SK-N-SH treated with all-trans-retinoic acid at 6 μM for 48 hours (cell line): ENCODE measurements at regions not wholly inside any gene's neighbourhood (a gene's known extent, or its start where the extent isn't known, plus 50 kb on each side); places are given as distances from the start of the nearest gene placed in this dataset.

ENCODE experiments used
- ATAC-seq: fragments of 200-7000 bp; cut with Tn5 transposase; 3 replicates; pipeline ENCODE4 v1.9.1; 2020; ENCODE audit warnings: mild to moderate bottlenecking, moderate library complexity
- ARNTL ChIP-seq: fragments of 450-650 bp; formaldehyde crosslinking; IDR thresholded peaks from 2 replicates; pipeline ENCODE4 v1.5.0; 2020; ENCODE audit warnings: low read depth, mild to moderate bottlenecking, moderate library complexity, borderline replicate concordance
- BACH2 ChIP-seq: fragments of 250-450 bp; sonication (Bioruptor Pico); IDR thresholded peaks from 2 replicates; pipeline ENCODE4 v1.9.0; 2021; ENCODE audit warnings: mild to moderate bottlenecking, borderline replicate concordance
- CREB5 ChIP-seq: fragments of 250-450 bp; sonication (Bioruptor Pico); IDR thresholded peaks from 2 replicates; pipeline ENCODE4 v1.5.1; 2020; ENCODE audit warnings: low read depth, mild to moderate bottlenecking, moderate library complexity
- CSDC2 ChIP-seq: fragments of 250-450 bp; sonication (Bioruptor Pico); IDR thresholded peaks from 2 replicates; pipeline ENCODE4 v1.5.0; 2020; ENCODE audit warnings: mild to moderate bottlenecking, moderate library complexity
- ESRRG ChIP-seq: fragments of 250-450 bp; sonication (Bioruptor Pico); IDR thresholded peaks from 2 replicates; pipeline ENCODE4 v1.6.1; 2021; ENCODE audit warnings: mild to moderate bottlenecking
- GLIS3 ChIP-seq: fragments of 250-450 bp; sonication (Bioruptor Pico); IDR thresholded peaks from 2 replicates; pipeline ENCODE4 v1.5.0; 2020; ENCODE audit warnings: mild to moderate bottlenecking, moderate library complexity
- ISL1 ChIP-seq: fragments of 250-450 bp; sonication (Bioruptor Pico); IDR thresholded peaks from 2 replicates; pipeline ENCODE4 v2.1.2; 2022; ENCODE audit warnings: mild to moderate bottlenecking, moderate library complexity
- OSR1 ChIP-seq: fragments of 250-450 bp; sonication (Bioruptor Pico); IDR thresholded peaks from 2 replicates; pipeline ENCODE4 v1.8.0; 2022; ENCODE audit warnings: moderate library complexity, mild to moderate bottlenecking, inconsistent platforms
- POU6F1 ChIP-seq: fragments of 250-450 bp; sonication (Bioruptor Pico); IDR thresholded peaks from 2 replicates; pipeline ENCODE4 v1.8.0; 2021; ENCODE audit warnings: low read depth, mild to moderate bottlenecking, moderate library complexity, borderline replicate concordance
- PPARA ChIP-seq: fragments of 250-450 bp; sonication (Bioruptor Pico); IDR thresholded peaks from 2 replicates; pipeline ENCODE4 v1.5.0; 2020; ENCODE audit warnings: mild to moderate bottlenecking, borderline replicate concordance
- RARB ChIP-seq: fragments of 250-450 bp; sonication (Bioruptor Pico); IDR thresholded peaks from 2 replicates; pipeline ENCODE4 v1.8.0; 2021; ENCODE audit warnings: mild to moderate bottlenecking, moderate library complexity
- SNAI2 ChIP-seq: fragments of 250-450 bp; sonication (Bioruptor Pico); IDR thresholded peaks from 2 replicates; pipeline ENCODE4 v1.5.0; 2020; ENCODE audit warnings: mild to moderate bottlenecking, moderate library complexity
- TCF4 ChIP-seq: fragments of 250-450 bp; sonication (Bioruptor Pico); IDR thresholded peaks from 2 replicates; pipeline ENCODE4 v1.8.0; 2021; ENCODE audit warnings: mild to moderate bottlenecking, moderate library complexity, borderline replicate concordance
- TOX ChIP-seq: fragments of 250-450 bp; sonication (Bioruptor Pico); IDR thresholded peaks from 2 replicates; pipeline ENCODE4 v1.8.0; 2021; ENCODE audit warnings: mild to moderate bottlenecking, moderate library complexity, borderline replicate concordance
- ZC3H10 ChIP-seq: fragments of 250-450 bp; sonication (Bioruptor Pico); IDR thresholded peaks from 2 replicates; pipeline ENCODE4 v1.5.1; 2021; ENCODE audit warnings: mild to moderate bottlenecking, moderate library complexity
- ZFP3 ChIP-seq: fragments of 250-450 bp; sonication (Bioruptor Pico); IDR thresholded peaks from 2 replicates; pipeline ENCODE4 v1.5.0; 2020; ENCODE audit warnings: mild to moderate bottlenecking, moderate library complexity
- ZNF565 ChIP-seq: fragments of 450-650 bp; formaldehyde crosslinking; conservative IDR thresholded peaks from 2 replicates; pipeline ENCODE4 v1.5.0; 2020; ENCODE audit warnings: low read depth, mild to moderate bottlenecking, moderate library complexity
- ZNF70 ChIP-seq: fragments of 450-650 bp; formaldehyde crosslinking; IDR thresholded peaks from 2 replicates; pipeline ENCODE4 v1.5.0; 2020; ENCODE audit warnings: mild to moderate bottlenecking, moderate library complexity
- ZNF8 ChIP-seq: fragments of 450-650 bp; formaldehyde crosslinking; IDR thresholded peaks from 2 replicates; pipeline ENCODE4 v1.5.0; 2020; ENCODE audit warnings: mild to moderate bottlenecking, moderate library complexity
- TF ChIP-seq, protein P1 (sequence below): fragments of 250-450 bp; sonication (Bioruptor Pico); IDR thresholded peaks from 2 replicates; pipeline ENCODE4 v1.5.0; 2020; ENCODE audit warnings: mild to moderate bottlenecking, moderate library complexity
- TF ChIP-seq, protein P2 (sequence below): fragments of 250-450 bp; sonication (Bioruptor Pico); IDR thresholded peaks from 2 replicates; pipeline ENCODE4 v1.5.1; 2021; ENCODE audit warnings: mild to moderate bottlenecking, moderate library complexity

DNA sequence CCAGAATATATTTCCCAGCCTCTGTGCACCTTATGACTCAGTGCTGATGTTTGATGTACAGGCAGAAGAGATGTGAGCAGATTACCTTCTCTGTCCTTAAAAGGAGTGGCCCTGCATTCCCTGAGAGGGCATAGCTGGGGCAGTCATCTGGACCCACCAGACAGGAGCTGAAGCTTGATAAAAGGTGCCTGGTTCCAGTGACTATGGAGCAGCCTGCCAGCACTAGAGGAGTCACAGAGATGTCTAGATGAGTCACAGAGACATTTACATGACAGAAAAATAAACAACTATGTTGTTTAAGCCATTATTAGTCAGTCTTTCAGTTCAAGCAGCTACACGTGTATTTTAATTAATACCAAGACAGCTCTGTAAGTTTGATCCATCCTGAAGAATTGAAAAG is 237.1 kb upstream of the MOCS1 start:
- no peak for ATAC-seq
- TF ChIP-seq RARB (CRISPR knock-in tag) (no peak), GLIS3 (no peak), OSR1 (CRISPR knock-in tag) (no peak), ARNTL (CRISPR knock-in tag) (no peak), ISL1 (no peak), ZNF565 (CRISPR knock-in tag) (no peak), BACH2 (CRISPR knock-in tag) (no peak), POU6F1 (CRISPR knock-in tag) (no peak)

DNA sequence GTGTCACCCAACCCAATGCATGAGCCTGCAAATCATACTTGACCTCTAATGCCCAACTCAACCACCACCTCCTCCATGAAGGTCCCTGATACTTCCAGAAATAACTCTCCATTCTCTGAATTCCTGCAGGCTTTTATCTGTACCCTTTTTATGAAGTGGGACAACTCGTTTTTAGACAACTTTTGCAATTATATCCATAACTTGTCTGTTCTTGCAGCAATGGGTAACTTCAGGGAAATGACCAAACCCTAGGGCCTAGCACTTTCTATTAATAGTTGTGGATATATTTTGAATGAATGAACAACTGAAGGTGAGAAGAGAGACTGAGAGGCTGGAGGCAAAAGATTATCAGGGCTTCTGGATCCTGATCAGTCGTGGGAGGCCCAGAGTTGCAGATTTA is 236.6 kb upstream of the MOCS1 start:
- TF ChIP-seq, protein P1, sequence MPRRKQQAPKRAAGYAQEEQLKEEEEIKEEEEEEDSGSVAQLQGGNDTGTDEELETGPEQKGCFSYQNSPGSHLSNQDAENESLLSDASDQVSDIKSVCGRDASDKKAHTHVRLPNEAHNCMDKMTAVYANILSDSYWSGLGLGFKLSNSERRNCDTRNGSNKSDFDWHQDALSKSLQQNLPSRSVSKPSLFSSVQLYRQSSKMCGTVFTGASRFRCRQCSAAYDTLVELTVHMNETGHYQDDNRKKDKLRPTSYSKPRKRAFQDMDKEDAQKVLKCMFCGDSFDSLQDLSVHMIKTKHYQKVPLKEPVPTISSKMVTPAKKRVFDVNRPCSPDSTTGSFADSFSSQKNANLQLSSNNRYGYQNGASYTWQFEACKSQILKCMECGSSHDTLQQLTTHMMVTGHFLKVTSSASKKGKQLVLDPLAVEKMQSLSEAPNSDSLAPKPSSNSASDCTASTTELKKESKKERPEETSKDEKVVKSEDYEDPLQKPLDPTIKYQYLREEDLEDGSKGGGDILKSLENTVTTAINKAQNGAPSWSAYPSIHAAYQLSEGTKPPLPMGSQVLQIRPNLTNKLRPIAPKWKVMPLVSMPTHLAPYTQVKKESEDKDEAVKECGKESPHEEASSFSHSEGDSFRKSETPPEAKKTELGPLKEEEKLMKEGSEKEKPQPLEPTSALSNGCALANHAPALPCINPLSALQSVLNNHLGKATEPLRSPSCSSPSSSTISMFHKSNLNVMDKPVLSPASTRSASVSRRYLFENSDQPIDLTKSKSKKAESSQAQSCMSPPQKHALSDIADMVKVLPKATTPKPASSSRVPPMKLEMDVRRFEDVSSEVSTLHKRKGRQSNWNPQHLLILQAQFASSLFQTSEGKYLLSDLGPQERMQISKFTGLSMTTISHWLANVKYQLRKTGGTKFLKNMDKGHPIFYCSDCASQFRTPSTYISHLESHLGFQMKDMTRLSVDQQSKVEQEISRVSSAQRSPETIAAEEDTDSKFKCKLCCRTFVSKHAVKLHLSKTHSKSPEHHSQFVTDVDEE (CRISPR knock-in tag) = no peak
- TF ChIP-seq POU6F1 (CRISPR knock-in tag) (no peak), ZNF70 (CRISPR knock-in tag) (no peak), ZNF565 (CRISPR knock-in tag) (no peak), ZFP3 (CRISPR knock-in tag) (no peak), TCF4 (CRISPR knock-in tag) (no peak), ZNF8 (CRISPR knock-in tag) (no peak), ZC3H10 (CRISPR knock-in tag) (no peak), PPARA (no peak), BACH2 (CRISPR knock-in tag) (no peak), CSDC2 (CRISPR knock-in tag) (no peak), RARB (CRISPR knock-in tag) (no peak), TOX (CRISPR knock-in tag) (no peak), ISL1 (no peak), SNAI2 (CRISPR knock-in tag) (no peak), CREB5 (CRISPR knock-in tag) (no peak), ESRRG (CRISPR knock-in tag) (no peak), ARNTL (CRISPR knock-in tag) (no peak), GLIS3 (no peak)
- TF ChIP-seq, protein P2, sequence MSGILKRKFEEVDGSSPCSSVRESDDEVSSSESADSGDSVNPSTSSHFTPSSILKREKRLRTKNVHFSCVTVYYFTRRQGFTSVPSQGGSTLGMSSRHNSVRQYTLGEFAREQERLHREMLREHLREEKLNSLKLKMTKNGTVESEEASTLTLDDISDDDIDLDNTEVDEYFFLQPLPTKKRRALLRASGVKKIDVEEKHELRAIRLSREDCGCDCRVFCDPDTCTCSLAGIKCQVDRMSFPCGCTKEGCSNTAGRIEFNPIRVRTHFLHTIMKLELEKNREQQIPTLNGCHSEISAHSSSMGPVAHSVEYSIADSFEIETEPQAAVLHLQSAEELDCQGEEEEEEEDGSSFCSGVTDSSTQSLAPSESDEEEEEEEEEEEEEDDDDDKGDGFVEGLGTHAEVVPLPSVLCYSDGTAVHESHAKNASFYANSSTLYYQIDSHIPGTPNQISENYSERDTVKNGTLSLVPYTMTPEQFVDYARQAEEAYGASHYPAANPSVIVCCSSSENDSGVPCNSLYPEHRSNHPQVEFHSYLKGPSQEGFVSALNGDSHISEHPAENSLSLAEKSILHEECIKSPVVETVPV (CRISPR knock-in tag) = no peak
- no peak for ATAC-seq

- ATAC-seq = no peak
- TF ChIP-seq ZNF565 (CRISPR knock-in tag) = no peak
- TF ChIP-seq PPARA = no peak
- no peak for TF ChIP-seq ISL1
- no peak for TF ChIP-seq POU6F1 (CRISPR knock-in tag)
Measured at GRCh38 chr6:40169878-40170277, 235.6 kb upstream of the MOCS1 start.
